ENCODE measurements at regions not wholly inside any gene's neighbourhood (a gene's known extent, or its start where the extent isn't known, plus 50 kb on each side); places are given as distances from the start of the nearest gene placed in this dataset.

DNA sequence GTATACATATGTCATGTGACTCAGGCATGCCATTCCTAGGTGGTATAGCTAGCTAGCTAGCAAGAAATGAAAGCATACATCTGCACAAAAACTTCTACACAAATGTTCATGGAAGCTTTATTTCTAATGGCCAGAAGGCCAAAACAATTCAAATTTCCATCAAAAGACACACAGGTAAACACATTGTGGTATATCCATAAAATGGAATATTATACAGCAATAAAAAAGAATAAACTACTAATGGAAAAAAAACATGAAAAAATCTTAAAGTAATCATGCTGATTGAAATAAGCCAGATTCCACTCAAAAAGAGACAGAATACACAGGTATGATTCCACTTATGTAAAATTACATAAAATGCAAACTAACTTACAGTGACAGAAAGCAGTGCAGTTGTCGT, 154.3 kb downstream of the MACC1 start:
- TF ChIP-seq, protein P1, sequence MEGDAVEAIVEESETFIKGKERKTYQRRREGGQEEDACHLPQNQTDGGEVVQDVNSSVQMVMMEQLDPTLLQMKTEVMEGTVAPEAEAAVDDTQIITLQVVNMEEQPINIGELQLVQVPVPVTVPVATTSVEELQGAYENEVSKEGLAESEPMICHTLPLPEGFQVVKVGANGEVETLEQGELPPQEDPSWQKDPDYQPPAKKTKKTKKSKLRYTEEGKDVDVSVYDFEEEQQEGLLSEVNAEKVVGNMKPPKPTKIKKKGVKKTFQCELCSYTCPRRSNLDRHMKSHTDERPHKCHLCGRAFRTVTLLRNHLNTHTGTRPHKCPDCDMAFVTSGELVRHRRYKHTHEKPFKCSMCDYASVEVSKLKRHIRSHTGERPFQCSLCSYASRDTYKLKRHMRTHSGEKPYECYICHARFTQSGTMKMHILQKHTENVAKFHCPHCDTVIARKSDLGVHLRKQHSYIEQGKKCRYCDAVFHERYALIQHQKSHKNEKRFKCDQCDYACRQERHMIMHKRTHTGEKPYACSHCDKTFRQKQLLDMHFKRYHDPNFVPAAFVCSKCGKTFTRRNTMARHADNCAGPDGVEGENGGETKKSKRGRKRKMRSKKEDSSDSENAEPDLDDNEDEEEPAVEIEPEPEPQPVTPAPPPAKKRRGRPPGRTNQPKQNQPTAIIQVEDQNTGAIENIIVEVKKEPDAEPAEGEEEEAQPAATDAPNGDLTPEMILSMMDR (IDR thresholded peaks at IDR 0.05): no peak
- no peak for TF ChIP-seq EZH2 (IDR thresholded peaks at IDR 0.05; ENCODE audit: borderline replicate concordance, insufficient read depth, low read depth, low read length, poor library complexity, severe bottlenecking)
